Activated CD8-positive, alpha-beta T cell treated with anti-CD3 and anti-CD28 coated beads for 36 hours (primary cell): ENCODE measurements at regions not wholly inside any gene's neighbourhood (a gene's known extent, or its start where the extent isn't known, plus 50 kb on each side); places are given as distances from the start of the nearest gene placed in this dataset.

Experiments used
- ATAC-seq: fragments of 200-7000 bp; cut with Tn5 transposase; one replicate; pipeline ENCODE4 v1.10.0; 2021; ENCODE audit warnings: mild to moderate bottlenecking, moderate library complexity
- CTCF ChIA-PET: fragments of 350-600 bp; sonication (Branson Sonifier 250); formaldehyde crosslinking; loops from one replicate; lab custom pipeline; 2021; ENCODE audit warnings: antibody characterized with exemption; lab: Charles Lee
- POLR2A ChIA-PET: fragments of 350-600 bp; sonication (Branson Sonifier 250); formaldehyde crosslinking; loops from one replicate; lab custom pipeline; 2021; ENCODE audit warnings: antibody characterized with exemption; lab: Charles Lee
- DNase-seq: peaks from one replicate; pipeline ENCODE4 v3.0.0-alpha.2; 2020
- H3K27ac Mint-ChIP-seq: one replicate; pipeline ENCODE4 v1.8.0; 2021; ENCODE audit warnings: mild to moderate bottlenecking, mixed read lengths
- H3K27me3 Mint-ChIP-seq: one replicate; pipeline ENCODE4 v1.8.0; 2021; ENCODE audit warnings: mixed read lengths
- H3K36me3 Mint-ChIP-seq: one replicate; pipeline ENCODE4 v1.8.0; 2021; ENCODE audit warnings: low read depth, mixed read lengths
- H3K4me1 Mint-ChIP-seq: one replicate; pipeline ENCODE4 v1.8.0; 2021; ENCODE audit warnings: low read depth, mixed read lengths
- H3K4me3 Mint-ChIP-seq: one replicate; pipeline ENCODE4 v1.8.0; 2021; ENCODE audit warnings: mild to moderate bottlenecking, moderate library complexity, mixed read lengths
- H3K9me3 Mint-ChIP-seq: one replicate; pipeline ENCODE4 v1.8.0; 2021; ENCODE audit warnings: mixed read lengths
- intact Hi-C: fragments of 100-400 bp; cut with micrococcal nuclease; formaldehyde crosslinking; loops from one replicate; pipeline ENCODE4 v1.10.0; 2022
- TF ChIP-seq, protein P1 (sequence below): fragments of 200-600 bp; IDR thresholded peaks from one replicate; pipeline ENCODE4 v1.8.0; 2022; ENCODE audit warnings: antibody characterized with exemption, mild to moderate bottlenecking

DNA sequence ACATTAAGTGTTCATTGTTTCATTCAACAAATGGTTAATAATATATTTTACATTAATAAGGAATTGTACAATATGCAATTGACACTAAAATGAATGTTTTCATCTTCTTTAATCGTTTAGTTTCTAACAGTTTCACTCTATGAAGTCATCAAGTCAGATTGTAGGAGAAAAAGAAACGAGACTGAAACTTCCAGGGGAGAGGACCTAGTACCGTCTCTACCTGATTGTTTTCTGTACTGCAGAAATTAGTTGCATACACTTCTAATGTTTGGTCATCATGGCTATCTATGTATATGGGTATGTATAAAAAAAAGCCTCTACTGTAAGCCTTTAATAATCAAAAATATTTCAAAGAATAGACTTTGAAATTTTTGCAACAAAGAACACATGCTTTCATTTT is 1350.9 kb downstream of the ARAP2 start:
- Mint-ChIP-seq H3K36me3 (no peaks in the 10 kb centered on the region), H3K4me1 (no peaks in the 10 kb centered on the region), H3K27me3 (no peaks in the 10 kb centered on the region), H3K27ac (no peak overlapping the region), H3K4me3 (no peak overlapping the region), H3K9me3 (peaks cover 2% of the 10 kb centered on the region)
- TF ChIP-seq, protein P1, sequence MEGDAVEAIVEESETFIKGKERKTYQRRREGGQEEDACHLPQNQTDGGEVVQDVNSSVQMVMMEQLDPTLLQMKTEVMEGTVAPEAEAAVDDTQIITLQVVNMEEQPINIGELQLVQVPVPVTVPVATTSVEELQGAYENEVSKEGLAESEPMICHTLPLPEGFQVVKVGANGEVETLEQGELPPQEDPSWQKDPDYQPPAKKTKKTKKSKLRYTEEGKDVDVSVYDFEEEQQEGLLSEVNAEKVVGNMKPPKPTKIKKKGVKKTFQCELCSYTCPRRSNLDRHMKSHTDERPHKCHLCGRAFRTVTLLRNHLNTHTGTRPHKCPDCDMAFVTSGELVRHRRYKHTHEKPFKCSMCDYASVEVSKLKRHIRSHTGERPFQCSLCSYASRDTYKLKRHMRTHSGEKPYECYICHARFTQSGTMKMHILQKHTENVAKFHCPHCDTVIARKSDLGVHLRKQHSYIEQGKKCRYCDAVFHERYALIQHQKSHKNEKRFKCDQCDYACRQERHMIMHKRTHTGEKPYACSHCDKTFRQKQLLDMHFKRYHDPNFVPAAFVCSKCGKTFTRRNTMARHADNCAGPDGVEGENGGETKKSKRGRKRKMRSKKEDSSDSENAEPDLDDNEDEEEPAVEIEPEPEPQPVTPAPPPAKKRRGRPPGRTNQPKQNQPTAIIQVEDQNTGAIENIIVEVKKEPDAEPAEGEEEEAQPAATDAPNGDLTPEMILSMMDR = no peak
- DNase-seq = no peak
- ChIA-PET CTCF (no interaction called here), POLR2A (no interaction called here)
- ATAC-seq = no peak
- intact Hi-C loops = no loop called here

DNA sequence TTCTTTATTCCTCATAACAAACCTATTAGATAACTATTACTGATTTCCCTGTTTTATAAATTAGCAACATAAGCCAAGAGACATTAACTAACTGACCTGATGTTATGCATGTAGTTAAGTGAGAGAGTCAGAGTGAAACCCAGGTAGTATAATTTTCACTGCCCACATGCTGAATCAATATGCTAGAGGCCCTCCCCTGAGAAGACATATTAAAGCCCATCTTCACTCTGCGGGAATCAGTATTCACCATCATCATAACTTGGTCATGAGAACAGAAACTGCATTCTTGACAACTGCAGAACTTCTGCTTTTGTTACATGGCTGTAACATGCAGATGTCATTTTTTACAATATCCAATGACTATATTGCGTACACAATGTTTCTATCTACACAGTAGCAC is 1324.3 kb downstream of the ARAP2 start:
- H3K27ac Mint-ChIP-seq = no peak overlapping the region
- POLR2A ChIA-PET = no interaction called here

DNA sequence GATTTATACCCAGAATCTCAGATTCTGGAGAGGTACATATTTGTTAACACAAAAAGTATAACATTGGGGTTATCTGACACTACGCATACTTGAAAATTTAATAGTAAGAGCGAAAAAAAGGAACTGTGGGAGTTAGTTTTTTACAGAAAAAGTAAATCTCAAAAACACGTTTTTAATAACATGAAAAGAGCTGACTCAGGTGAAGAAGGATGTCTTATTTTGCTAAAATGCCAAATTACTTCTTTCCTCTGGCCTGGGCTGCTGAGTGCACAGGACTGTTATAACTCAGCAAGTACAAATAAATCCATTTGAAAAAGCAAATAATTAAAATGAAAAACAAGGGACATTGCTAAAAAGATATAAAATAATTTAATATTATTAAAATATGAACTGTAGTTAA is 1322.9 kb downstream of the ARAP2 start:
- TF ChIP-seq, protein P1 = no peak
- H3K4me3 Mint-ChIP-seq = no peak overlapping the region
- DNase-seq = no peak

More for the DNA sequence above, 1324.3 kb downstream of the ARAP2 start:
- ATAC-seq (no peak), DNase-seq (no peak)
- Mint-ChIP-seq H3K4me1 (no peaks in the 10 kb centered on the region), H3K36me3 (no peaks in the 10 kb centered on the region), H3K27me3 (no peaks in the 10 kb centered on the region), H3K4me3 (no peak overlapping the region), H3K9me3 (no peaks in the 10 kb centered on the region)
- CTCF ChIA-PET = no interaction called here
- TF ChIP-seq, protein P1 = no peak
- intact Hi-C loops = no loop called here

DNA sequence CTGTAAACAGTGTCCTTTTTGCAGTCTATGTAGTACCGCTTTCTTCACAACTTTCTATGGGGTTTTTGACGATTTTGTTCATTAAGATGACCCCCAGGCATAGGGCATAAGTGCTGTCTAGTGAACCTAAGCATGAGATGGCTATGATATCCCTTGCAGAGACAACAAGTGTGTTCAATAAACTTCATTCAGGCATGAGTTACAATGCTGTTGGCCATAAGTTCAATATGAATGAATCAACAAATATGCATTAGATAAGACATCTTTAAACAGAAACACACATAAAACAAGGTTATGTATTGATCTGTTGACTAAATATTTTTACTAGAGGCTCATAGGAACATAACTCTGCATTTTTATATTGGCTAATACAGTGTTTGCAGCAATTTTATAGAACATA is 1322.0 kb downstream of the ARAP2 start:
- POLR2A ChIA-PET = no interaction called here
- no peaks in the 10 kb centered on the region for H3K36me3 Mint-ChIP-seq
- CTCF ChIA-PET = no interaction called here
- no peaks in the 10 kb centered on the region for H3K4me1 Mint-ChIP-seq
- DNase-seq (no peak), ATAC-seq (no peak)
- H3K4me3 Mint-ChIP-seq = no peak overlapping the region
- no peak overlapping the region for H3K27ac Mint-ChIP-seq
- TF ChIP-seq, protein P1 = no peak
- no peaks in the 10 kb centered on the region for H3K27me3 Mint-ChIP-seq
- intact Hi-C loops = no loop called here
- H3K9me3 Mint-ChIP-seq = no peaks in the 10 kb centered on the region

More for the DNA sequence above, 1322.9 kb downstream of the ARAP2 start:
- no peak for ATAC-seq
- intact Hi-C loops = no loop called here
- H3K9me3 Mint-ChIP-seq = no peaks in the 10 kb centered on the region
- H3K4me1 Mint-ChIP-seq = no peaks in the 10 kb centered on the region
- H3K36me3 Mint-ChIP-seq = no peaks in the 10 kb centered on the region
- CTCF ChIA-PET = no interaction called here
- POLR2A ChIA-PET = no interaction called here
- no peaks in the 10 kb centered on the region for H3K27me3 Mint-ChIP-seq
- H3K27ac Mint-ChIP-seq = no peak overlapping the region

DNA sequence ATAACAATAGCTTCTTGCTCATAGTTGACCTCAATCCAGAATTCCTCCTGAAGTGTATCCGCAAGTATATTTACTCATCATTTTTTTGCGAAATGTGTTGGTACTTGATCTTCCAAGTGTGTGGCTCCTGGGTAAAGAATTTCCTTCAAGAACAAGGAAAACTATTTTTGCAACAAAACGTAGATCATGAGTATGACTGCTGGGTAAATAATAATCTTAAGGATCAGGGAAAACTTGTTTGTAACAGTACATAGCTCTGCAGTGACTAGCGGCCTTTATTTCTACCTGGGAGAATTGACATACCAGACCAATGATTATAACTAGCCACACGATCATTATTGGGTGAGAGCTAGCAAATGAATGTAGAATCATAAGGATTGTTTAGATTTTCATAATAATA is 1311.7 kb downstream of the ARAP2 start:
- no peaks in the 10 kb centered on the region for H3K27me3 Mint-ChIP-seq
- DNase-seq (no peak), ATAC-seq (no peak)
- H3K27ac Mint-ChIP-seq = no peak overlapping the region
- H3K9me3 Mint-ChIP-seq = peaks cover 12% of the 10 kb centered on the region
- TF ChIP-seq, protein P1 = no peak
- H3K4me1 Mint-ChIP-seq = no peaks in the 10 kb centered on the region
- CTCF ChIA-PET = no interaction called here
- no peak overlapping the region for H3K4me3 Mint-ChIP-seq
- POLR2A ChIA-PET = no interaction called here
- H3K36me3 Mint-ChIP-seq = no peaks in the 10 kb centered on the region
- intact Hi-C loops = no loop called here
